SK-N-SH (cell line): ENCODE measurements at regions not wholly inside any gene's neighbourhood (a gene's known extent, or its start where the extent isn't known, plus 50 kb on each side); places are given as distances from the start of the nearest gene placed in this dataset.

Experiments
- CHD2 ChIP-seq: fragments of 150-350 bp; IDR thresholded peaks from 2 replicates; pipeline ENCODE4 v1.6.1; 2018; ENCODE audit warnings: low read length; ENCODE audit not compliant: partially characterized antibody
- EP300 ChIP-seq, 2 experiments: IDR thresholded peaks; 2 replicates each; pipeline versions ENCODE4 v1.4.0 to v1.6.1; 2012; ENCODE audit warnings: borderline replicate concordance in 1 of 2, low read depth in 1 of 2, low read length in 1 of 2
- MXI1 ChIP-seq: IDR thresholded peaks from 2 replicates; pipeline ENCODE4 v1.6.1; 2012; ENCODE audit warnings: mild to moderate bottlenecking, low read depth, low read length, improper control_type of control experiment
- NRF1 ChIP-seq: IDR thresholded peaks from 2 replicates; pipeline ENCODE4 v1.6.1; 2012; ENCODE audit warnings: low read depth, mild to moderate bottlenecking, low read length
- RAD21 ChIP-seq: IDR thresholded peaks from 2 replicates; pipeline ENCODE4 v1.6.1; 2012; ENCODE audit warnings: mild to moderate bottlenecking, low read length
- YY1 ChIP-seq: IDR thresholded peaks from 2 replicates; pipeline ENCODE4 v1.4.0; 2012; ENCODE audit warnings: low read depth, mild to moderate bottlenecking
- TF ChIP-seq, protein P1 (sequence below): fragments of 200-600 bp; sonication (generic); IDR thresholded peaks from 2 replicates; pipeline ENCODE4 v1.6.1; 2017; ENCODE audit warnings: antibody characterized with exemption, mild to moderate bottlenecking, moderate library complexity

DNA sequence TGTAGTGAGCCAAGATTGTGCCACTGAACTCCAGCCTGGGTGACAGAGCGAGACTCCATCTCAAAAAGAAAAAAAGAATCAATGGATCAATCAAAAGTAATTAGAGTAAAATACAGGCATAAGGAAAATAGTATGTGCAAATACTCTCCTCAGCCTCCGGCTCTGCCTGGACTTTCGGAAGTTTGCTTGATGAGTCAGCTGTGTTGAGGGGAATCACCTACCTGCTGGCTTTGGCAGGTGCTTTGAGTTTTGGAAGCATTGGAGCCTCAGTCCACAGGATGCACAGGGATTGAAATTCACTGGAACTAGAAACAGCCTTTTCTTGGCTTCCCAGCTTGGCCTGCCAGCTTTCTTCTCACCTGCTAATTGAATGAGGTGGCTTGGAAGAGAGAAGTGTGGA is 268.2 kb downstream of the PCNX1 start:
- TF ChIP-seq, protein P1, sequence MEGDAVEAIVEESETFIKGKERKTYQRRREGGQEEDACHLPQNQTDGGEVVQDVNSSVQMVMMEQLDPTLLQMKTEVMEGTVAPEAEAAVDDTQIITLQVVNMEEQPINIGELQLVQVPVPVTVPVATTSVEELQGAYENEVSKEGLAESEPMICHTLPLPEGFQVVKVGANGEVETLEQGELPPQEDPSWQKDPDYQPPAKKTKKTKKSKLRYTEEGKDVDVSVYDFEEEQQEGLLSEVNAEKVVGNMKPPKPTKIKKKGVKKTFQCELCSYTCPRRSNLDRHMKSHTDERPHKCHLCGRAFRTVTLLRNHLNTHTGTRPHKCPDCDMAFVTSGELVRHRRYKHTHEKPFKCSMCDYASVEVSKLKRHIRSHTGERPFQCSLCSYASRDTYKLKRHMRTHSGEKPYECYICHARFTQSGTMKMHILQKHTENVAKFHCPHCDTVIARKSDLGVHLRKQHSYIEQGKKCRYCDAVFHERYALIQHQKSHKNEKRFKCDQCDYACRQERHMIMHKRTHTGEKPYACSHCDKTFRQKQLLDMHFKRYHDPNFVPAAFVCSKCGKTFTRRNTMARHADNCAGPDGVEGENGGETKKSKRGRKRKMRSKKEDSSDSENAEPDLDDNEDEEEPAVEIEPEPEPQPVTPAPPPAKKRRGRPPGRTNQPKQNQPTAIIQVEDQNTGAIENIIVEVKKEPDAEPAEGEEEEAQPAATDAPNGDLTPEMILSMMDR = no peak
- TF ChIP-seq CHD2 = no peak
- TF ChIP-seq RAD21 = no peak
- no peak for TF ChIP-seq YY1
- TF ChIP-seq NRF1 = no peak
- no peak for TF ChIP-seq EP300 (IDR thresholded peaks at IDR 0.05; ENCODE audit: borderline replicate concordance in 1 of 2, low read depth in 1 of 2, low read length in 1 of 2)
- TF ChIP-seq MXI1 = no peak
